HG02970 (cell line): ENCODE measurements at regions not wholly inside any gene's neighbourhood (a gene's known extent, or its start where the extent isn't known, plus 50 kb on each side); places are given as distances from the start of the nearest gene placed in this dataset.

Experiments used
- ATAC-seq: cut with Tn5 transposase; IDR thresholded peaks from one replicate; pipeline ENCODE4 v1.9.1; 2021; ENCODE audit warnings: mild to moderate bottlenecking, moderate library complexity, moderate number of reproducible peaks; ENCODE audit not compliant: unreplicated experiment, low FRiP score

- ATAC-seq = no peak
Measured at GRCh38 chr20:51116765-51117686, 94.1 kb upstream of the KCNG1 start.

- no peak for ATAC-seq
Measured at GRCh38 chr20:51111290-51111689, 88.4 kb upstream of the KCNG1 start.

GRCh38 chr20:51108638-51109363 lies 85.9 kb upstream of the KCNG1 start:
- no peak for ATAC-seq

- no peak for ATAC-seq
Measured at GRCh38 chr20:51106011-51106410, 83.1 kb upstream of the KCNG1 start.

GRCh38 chr20:51104960-51105920 lies 82.3 kb upstream of the KCNG1 start:
- ATAC-seq = no peak

- ATAC-seq = no peak
Measured at GRCh38 chr20:51100617-51101016, 77.7 kb upstream of the KCNG1 start.

GRCh38 chr20:51098284-51098810 lies 75.4 kb upstream of the KCNG1 start:
- no peak for ATAC-seq

- ATAC-seq = no peak
Measured at GRCh38 chr20:51097351-51098120, 74.6 kb upstream of the KCNG1 start.

GRCh38 chr20:51096582-51097267 lies 73.8 kb upstream of the KCNG1 start:
- ATAC-seq = no peak

GRCh38 chr20:51095633-51096521 lies 73.0 kb upstream of the KCNG1 start:
- ATAC-seq = no peak

- ATAC-seq = no peak
Measured at GRCh38 chr20:51094221-51094620, 71.3 kb upstream of the KCNG1 start.

- ATAC-seq = no peak
Measured at GRCh38 chr20:51093240-51093763, 70.4 kb upstream of the KCNG1 start.

GRCh38 chr20:51092338-51092737 lies 69.4 kb upstream of the KCNG1 start:
- ATAC-seq = no peak

- no peak for ATAC-seq
Measured at GRCh38 chr20:51091406-51092195, 68.7 kb upstream of the KCNG1 start.

- ATAC-seq = no peak
Measured at GRCh38 chr20:51089840-51090239, 66.9 kb upstream of the KCNG1 start.

- ATAC-seq = no peak
Measured at GRCh38 chr20:51089272-51089781, 66.4 kb upstream of the KCNG1 start.

- no peak for ATAC-seq
Measured at GRCh38 chr20:51087266-51087665, 64.4 kb upstream of the KCNG1 start.
